ENCODE measurements at regions not wholly inside any gene's neighbourhood (a gene's known extent, or its start where the extent isn't known, plus 50 kb on each side); places are given as distances from the start of the nearest gene placed in this dataset.

DNA sequence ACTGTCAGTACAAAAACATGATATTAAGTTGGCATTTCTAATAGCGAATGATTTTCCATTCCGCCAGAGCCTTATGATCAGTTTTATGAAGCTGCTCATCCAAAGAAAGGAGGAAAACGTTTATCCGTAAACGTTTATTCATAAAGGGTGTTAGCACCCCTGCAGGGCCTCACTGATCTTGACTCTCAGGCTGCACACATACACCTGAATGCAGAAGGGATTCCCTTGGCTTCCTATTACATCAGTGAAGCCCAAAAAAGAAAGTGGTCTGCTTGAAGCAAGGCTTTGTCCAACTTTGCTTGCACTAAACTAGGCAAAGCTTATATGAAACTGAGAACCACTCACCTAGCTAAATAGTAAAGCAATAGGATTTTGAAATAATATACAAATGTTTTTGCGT lies 659.5 kb upstream of the CADM2 start:
- Histone ChIP-seq H4K20me1 (ENCODE audit: insufficient read depth, low read length) (no peaks in the 10 kb centered on the region), H3K9ac (ENCODE audit: low read length) (no peak overlapping the region), H3K9me2 (replicated peaks; ENCODE audit: insufficient read depth, low read length) (no peaks in the 10 kb centered on the region), H3K27me3 (replicated peaks; ENCODE audit: insufficient read depth, low read length) (no peaks in the 10 kb centered on the region), H3K27ac (ENCODE audit: low read length) (no peak overlapping the region), H3K36me3 (replicated peaks; ENCODE audit: insufficient read depth, low read length) (no peaks in the 10 kb centered on the region), H3K4me1 (ENCODE audit: low read length) (no peaks in the 10 kb centered on the region), H3F3A (ENCODE audit: insufficient read depth, low read length) (no peaks in the 10 kb centered on the region), H3K4me2 (ENCODE audit: low read depth, low read length) (no peak overlapping the region), H2AFZ (ENCODE audit: low read length) (no peak overlapping the region), H3K4me3 (ENCODE audit: low read length) (no peak overlapping the region), H3K9me3 (replicated peaks; ENCODE audit: insufficient read depth, low read length) (no peaks in the 10 kb centered on the region), H3K79me2 (ENCODE audit: low read length) (no peaks in the 10 kb centered on the region)
- TF ChIP-seq EZH2 (optimal IDR thresholded peaks at IDR 0.05; ENCODE audit: low read depth, low read length), result no peak
- TF ChIP-seq, protein P1, sequence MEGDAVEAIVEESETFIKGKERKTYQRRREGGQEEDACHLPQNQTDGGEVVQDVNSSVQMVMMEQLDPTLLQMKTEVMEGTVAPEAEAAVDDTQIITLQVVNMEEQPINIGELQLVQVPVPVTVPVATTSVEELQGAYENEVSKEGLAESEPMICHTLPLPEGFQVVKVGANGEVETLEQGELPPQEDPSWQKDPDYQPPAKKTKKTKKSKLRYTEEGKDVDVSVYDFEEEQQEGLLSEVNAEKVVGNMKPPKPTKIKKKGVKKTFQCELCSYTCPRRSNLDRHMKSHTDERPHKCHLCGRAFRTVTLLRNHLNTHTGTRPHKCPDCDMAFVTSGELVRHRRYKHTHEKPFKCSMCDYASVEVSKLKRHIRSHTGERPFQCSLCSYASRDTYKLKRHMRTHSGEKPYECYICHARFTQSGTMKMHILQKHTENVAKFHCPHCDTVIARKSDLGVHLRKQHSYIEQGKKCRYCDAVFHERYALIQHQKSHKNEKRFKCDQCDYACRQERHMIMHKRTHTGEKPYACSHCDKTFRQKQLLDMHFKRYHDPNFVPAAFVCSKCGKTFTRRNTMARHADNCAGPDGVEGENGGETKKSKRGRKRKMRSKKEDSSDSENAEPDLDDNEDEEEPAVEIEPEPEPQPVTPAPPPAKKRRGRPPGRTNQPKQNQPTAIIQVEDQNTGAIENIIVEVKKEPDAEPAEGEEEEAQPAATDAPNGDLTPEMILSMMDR (IDR thresholded peaks at IDR 0.05; ENCODE audit: low read length), result no peak
- no peak for TF ChIP-seq EZH2phosphoT487 (IDR thresholded peaks at IDR 0.05; ENCODE audit: low read length)
- DNase-seq, result no peak

DNA sequence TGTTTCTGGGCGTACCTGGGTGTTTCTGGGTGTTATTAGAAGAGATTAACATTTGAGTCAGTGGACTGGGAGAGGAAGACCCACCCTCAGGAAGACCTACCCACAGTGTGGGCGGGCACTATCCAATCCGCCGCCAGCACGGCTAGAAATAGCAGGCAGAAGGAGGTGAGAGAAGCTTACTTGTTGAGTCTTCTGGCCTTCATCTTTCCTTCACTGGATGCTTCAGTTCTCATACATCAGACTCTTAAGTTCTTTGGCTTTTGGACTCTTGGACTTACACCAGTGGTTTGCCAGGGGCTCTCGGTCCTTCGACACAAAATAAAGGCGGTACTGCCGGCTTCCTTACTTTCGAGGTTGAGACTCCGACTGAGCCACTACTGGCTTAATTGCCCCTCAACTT lies 654.6 kb upstream of the CADM2 start:
- DNase-seq, result no peak
- Histone ChIP-seq H3K9ac (ENCODE audit: low read length) (no peak overlapping the region), H3K4me3 (ENCODE audit: low read length) (no peak overlapping the region), H4K20me1 (ENCODE audit: insufficient read depth, low read length) (no peaks in the 10 kb centered on the region), H3K27ac (ENCODE audit: low read length) (no peak overlapping the region), H3K4me2 (ENCODE audit: low read depth, low read length) (no peak overlapping the region), H3K79me2 (ENCODE audit: low read length) (no peaks in the 10 kb centered on the region), H3K9me2 (replicated peaks; ENCODE audit: insufficient read depth, low read length) (no peaks in the 10 kb centered on the region), H3K27me3 (replicated peaks; ENCODE audit: insufficient read depth, low read length) (no peaks in the 10 kb centered on the region), H3F3A (ENCODE audit: insufficient read depth, low read length) (no peaks in the 10 kb centered on the region), H3K36me3 (replicated peaks; ENCODE audit: insufficient read depth, low read length) (no peaks in the 10 kb centered on the region), H2AFZ (ENCODE audit: low read length) (no peak overlapping the region), H3K9me3 (replicated peaks; ENCODE audit: insufficient read depth, low read length) (no peaks in the 10 kb centered on the region), H3K4me1 (ENCODE audit: low read length) (no peaks in the 10 kb centered on the region)
- no peak for TF ChIP-seq EZH2phosphoT487 (IDR thresholded peaks at IDR 0.05; ENCODE audit: low read length)
- TF ChIP-seq, protein P1 (IDR thresholded peaks at IDR 0.05; ENCODE audit: low read length), result no peak
- no peak for TF ChIP-seq EZH2 (optimal IDR thresholded peaks at IDR 0.05; ENCODE audit: low read depth, low read length)

DNA sequence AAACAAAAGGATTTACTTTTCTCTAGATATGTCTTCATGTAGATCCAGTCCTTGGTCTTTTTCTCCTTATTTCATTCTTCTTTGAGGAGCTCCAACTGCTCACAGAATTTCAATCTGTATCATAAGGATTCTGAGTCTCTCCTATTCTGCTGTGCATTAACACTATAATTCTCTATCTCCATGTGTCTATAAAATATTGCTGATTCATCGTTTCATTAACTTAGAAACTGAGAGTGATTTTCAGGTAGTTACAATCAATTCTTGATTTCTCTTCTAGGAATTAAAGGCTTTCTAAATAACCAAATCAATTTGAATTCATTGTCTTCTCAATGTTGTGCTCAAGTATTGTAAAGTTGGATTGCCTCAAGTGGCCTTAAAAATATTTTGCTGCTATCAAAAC lies 651.5 kb upstream of the CADM2 start:
- Histone ChIP-seq H3K9me2 (replicated peaks; ENCODE audit: insufficient read depth, low read length) (no peaks in the 10 kb centered on the region), H3K4me2 (ENCODE audit: low read depth, low read length) (no peak overlapping the region), H3K9ac (ENCODE audit: low read length) (no peak overlapping the region), H3K27me3 (replicated peaks; ENCODE audit: insufficient read depth, low read length) (no peaks in the 10 kb centered on the region), H3K36me3 (replicated peaks; ENCODE audit: insufficient read depth, low read length) (no peaks in the 10 kb centered on the region), H2AFZ (ENCODE audit: low read length) (no peak overlapping the region), H3K4me1 (ENCODE audit: low read length) (no peaks in the 10 kb centered on the region), H3K27ac (ENCODE audit: low read length) (no peak overlapping the region), H4K20me1 (ENCODE audit: insufficient read depth, low read length) (no peaks in the 10 kb centered on the region), H3K79me2 (ENCODE audit: low read length) (no peaks in the 10 kb centered on the region), H3K9me3 (replicated peaks; ENCODE audit: insufficient read depth, low read length) (no peaks in the 10 kb centered on the region), H3F3A (ENCODE audit: insufficient read depth, low read length) (no peaks in the 10 kb centered on the region), H3K4me3 (ENCODE audit: low read length) (no peak overlapping the region)
- no peak for DNase-seq
- TF ChIP-seq EZH2 (optimal IDR thresholded peaks at IDR 0.05; ENCODE audit: low read depth, low read length) (no peak), EZH2phosphoT487 (IDR thresholded peaks at IDR 0.05; ENCODE audit: low read length) (no peak)
- TF ChIP-seq, protein P1 (IDR thresholded peaks at IDR 0.05; ENCODE audit: low read length), result no peak
